Liver (tissue), 3 donors: ENCODE measurements at regions not wholly inside any gene's neighbourhood (a gene's known extent, or its start where the extent isn't known, plus 50 kb on each side); places are given as distances from the start of the nearest gene placed in this dataset.

Experiments used
- TAF1 ChIP-seq: conservative IDR thresholded peaks from 2 replicates; pipeline ENCODE4 v1.6.1; 2016; ENCODE audit warnings: antibody characterized with exemption, mild to moderate bottlenecking
- TF ChIP-seq, protein P1 (sequence below): fragments of 150-350 bp; IDR thresholded peaks from 2 replicates; pipeline ENCODE4 v1.5.1; 2017; ENCODE audit warnings: improper control_type of control experiment, low read depth, low read length; ENCODE audit not compliant: missing input control
- TF ChIP-seq, protein P2 (sequence below): IDR thresholded peaks from 2 replicates; pipeline ENCODE4 v1.6.1; 2016; ENCODE audit warnings: antibody characterized with exemption
- donor health status: healthy.
- donor health status: healthy.

DNA sequence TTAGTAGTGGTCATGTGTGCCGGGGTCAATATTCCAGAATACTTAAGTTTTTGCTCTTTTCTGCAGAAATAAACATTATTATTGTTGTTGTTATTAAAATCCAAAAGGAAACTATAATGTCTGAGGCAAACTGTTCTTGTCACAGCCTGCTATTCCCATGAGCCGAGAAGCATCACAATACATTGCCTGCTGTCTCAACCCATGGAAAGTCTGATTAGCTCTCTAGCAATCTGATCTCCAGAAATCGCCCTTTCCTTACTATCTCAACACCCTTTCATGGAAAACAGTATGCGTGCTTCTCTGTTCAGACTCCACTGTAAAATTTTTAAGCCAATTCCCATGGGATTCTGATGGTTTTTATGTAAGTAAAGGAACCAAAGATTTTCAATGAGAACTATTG lies 811.0 kb downstream of the TUSC7 start:
- TF ChIP-seq, protein P1, sequence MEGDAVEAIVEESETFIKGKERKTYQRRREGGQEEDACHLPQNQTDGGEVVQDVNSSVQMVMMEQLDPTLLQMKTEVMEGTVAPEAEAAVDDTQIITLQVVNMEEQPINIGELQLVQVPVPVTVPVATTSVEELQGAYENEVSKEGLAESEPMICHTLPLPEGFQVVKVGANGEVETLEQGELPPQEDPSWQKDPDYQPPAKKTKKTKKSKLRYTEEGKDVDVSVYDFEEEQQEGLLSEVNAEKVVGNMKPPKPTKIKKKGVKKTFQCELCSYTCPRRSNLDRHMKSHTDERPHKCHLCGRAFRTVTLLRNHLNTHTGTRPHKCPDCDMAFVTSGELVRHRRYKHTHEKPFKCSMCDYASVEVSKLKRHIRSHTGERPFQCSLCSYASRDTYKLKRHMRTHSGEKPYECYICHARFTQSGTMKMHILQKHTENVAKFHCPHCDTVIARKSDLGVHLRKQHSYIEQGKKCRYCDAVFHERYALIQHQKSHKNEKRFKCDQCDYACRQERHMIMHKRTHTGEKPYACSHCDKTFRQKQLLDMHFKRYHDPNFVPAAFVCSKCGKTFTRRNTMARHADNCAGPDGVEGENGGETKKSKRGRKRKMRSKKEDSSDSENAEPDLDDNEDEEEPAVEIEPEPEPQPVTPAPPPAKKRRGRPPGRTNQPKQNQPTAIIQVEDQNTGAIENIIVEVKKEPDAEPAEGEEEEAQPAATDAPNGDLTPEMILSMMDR, result no peak
- TF ChIP-seq, protein P2, sequence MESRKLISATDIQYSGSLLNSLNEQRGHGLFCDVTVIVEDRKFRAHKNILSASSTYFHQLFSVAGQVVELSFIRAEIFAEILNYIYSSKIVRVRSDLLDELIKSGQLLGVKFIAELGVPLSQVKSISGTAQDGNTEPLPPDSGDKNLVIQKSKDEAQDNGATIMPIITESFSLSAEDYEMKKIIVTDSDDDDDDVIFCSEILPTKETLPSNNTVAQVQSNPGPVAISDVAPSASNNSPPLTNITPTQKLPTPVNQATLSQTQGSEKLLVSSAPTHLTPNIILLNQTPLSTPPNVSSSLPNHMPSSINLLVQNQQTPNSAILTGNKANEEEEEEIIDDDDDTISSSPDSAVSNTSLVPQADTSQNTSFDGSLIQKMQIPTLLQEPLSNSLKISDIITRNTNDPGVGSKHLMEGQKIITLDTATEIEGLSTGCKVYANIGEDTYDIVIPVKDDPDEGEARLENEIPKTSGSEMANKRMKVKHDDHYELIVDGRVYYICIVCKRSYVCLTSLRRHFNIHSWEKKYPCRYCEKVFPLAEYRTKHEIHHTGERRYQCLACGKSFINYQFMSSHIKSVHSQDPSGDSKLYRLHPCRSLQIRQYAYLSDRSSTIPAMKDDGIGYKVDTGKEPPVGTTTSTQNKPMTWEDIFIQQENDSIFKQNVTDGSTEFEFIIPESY, result no peak
- TF ChIP-seq TAF1, result no peak
